ENCODE measurements at regions not wholly inside any gene's neighbourhood (a gene's known extent, or its start where the extent isn't known, plus 50 kb on each side); places are given as distances from the start of the nearest gene placed in this dataset.

DNA sequence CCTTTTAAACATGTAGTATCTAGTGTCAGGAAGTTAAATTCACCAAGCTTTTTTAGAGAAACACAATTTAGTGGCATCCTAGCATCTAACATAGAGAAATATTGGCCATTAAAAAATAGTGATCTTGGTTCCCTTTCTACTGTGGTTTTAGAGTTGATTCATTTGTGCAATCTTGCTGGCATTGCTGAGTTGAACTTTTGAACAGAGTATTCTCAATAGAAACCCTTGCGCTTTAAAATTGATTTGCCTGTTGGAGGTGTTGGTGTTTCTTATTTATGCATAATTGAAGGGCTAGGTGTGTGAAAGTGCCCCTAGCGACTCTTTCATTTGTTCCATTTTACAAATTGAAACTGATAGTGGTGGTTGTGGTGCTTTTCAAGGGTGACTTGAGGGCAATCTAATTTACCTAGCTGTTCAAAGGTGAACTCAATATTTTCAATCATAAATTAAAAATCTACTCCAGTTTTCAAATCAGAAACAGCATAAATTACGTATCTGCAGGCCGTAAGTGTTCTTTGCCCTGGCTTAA is 73.0 kb upstream of the MPDZ start:
- no peaks in the 10 kb centered on the region for H3K27me3 ChIP-seq (ENCODE audit: insufficient read depth, low read depth, severe bottlenecking)
- no peak overlapping the region for H3K27ac ChIP-seq
- no peak for DNase-seq
- no peaks in the 10 kb centered on the region for H3K9me3 ChIP-seq (ENCODE audit: severe bottlenecking)
- no peaks in the 10 kb centered on the region for H3K36me3 ChIP-seq
- TF ChIP-seq, protein P1, sequence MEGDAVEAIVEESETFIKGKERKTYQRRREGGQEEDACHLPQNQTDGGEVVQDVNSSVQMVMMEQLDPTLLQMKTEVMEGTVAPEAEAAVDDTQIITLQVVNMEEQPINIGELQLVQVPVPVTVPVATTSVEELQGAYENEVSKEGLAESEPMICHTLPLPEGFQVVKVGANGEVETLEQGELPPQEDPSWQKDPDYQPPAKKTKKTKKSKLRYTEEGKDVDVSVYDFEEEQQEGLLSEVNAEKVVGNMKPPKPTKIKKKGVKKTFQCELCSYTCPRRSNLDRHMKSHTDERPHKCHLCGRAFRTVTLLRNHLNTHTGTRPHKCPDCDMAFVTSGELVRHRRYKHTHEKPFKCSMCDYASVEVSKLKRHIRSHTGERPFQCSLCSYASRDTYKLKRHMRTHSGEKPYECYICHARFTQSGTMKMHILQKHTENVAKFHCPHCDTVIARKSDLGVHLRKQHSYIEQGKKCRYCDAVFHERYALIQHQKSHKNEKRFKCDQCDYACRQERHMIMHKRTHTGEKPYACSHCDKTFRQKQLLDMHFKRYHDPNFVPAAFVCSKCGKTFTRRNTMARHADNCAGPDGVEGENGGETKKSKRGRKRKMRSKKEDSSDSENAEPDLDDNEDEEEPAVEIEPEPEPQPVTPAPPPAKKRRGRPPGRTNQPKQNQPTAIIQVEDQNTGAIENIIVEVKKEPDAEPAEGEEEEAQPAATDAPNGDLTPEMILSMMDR (IDR thresholded peaks at IDR 0.05; ENCODE audit: low read depth, low read length) = no peak
- H3K4me3 ChIP-seq (ENCODE audit: low read depth, low read length) = no peak overlapping the region

DNA sequence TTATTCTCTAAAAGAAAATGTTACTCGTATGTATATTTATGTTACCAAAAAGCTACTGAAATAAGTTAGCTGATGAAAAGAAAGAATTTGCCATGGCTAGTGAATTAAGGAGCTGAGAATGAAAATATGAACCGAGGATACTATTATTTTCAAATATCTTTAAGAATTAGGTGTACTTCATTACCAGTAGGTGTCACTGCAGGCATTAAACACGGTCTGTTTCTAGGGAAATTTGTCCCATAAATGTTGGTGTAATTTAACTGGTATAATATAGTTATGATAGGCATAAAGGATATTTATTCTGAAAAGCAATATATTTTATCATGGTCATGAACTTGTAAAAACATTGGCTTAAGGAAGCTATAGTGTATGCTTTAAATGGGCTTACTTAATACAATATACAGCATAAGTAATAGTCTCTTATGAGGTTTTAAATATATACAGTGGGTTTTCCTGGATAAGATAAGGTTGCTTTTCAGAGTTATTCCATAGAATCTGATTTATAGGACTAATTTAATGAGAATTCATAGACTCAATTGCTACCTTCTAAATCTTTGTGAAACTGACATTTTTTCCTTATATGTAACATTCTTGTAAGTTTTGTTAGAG is 72.4 kb upstream of the MPDZ start:
- Histone ChIP-seq H3K4me3 (ENCODE audit: low read depth, low read length) (no peak overlapping the region), H3K27ac (no peak overlapping the region), H3K36me3 (no peaks in the 10 kb centered on the region), H3K27me3 (ENCODE audit: insufficient read depth, low read depth, severe bottlenecking) (no peaks in the 10 kb centered on the region), H3K9me3 (ENCODE audit: severe bottlenecking) (no peaks in the 10 kb centered on the region)
- TF ChIP-seq, protein P1 (IDR thresholded peaks at IDR 0.05; ENCODE audit: low read depth, low read length) = 0 out of 2 replicates have a peak, but pooled peaks have one; percentile 5
- DNase-seq = no peak

DNA sequence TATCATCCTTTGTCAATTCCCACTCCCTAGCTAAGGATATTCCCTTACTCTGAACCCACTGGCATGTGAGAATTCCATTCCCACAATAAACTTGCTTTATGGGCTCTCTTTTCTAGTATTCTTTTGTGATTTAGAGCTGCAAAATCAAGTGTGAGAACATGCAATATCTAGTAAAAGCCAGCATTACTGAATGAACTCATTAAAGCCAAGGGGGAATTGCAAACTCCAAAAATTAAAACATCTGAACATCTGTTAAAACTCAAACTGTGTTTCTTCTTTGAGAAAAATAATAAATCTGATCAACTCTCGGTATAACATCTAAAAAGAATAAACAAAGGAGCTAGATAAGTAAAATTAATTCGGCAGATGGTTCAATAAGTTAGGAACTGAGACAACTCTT is 53.1 kb upstream of the MPDZ start:
- Histone ChIP-seq H3K27me3 (ENCODE audit: insufficient read depth, low read depth, severe bottlenecking) (no peaks in the 10 kb centered on the region), H3K36me3 (no peaks in the 10 kb centered on the region), H3K4me3 (ENCODE audit: low read depth, low read length) (no peak overlapping the region), H3K27ac (no peak overlapping the region), H3K9me3 (ENCODE audit: severe bottlenecking) (no peaks in the 10 kb centered on the region)
- TF ChIP-seq, protein P1 (IDR thresholded peaks at IDR 0.05; ENCODE audit: low read depth, low read length) = no peak
- no peak for DNase-seq

DNA sequence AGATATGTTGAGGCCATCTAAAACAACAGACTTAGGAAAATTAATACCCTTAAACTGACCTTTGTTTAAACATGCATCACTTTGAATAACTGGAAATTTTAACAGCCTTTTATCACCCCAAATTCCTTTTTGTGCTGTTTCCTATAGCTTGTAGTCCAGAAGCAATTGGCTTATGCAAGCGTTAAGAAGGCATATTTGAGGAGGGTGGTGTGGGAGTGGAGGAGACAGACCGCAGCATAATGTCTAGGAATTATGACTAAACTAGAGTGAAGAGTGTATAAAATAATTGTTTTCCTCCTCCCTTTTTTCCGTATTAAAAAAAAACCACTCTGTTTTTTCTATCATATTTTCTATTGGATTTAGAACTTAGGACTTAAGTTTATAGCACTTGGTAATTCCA is 51.8 kb upstream of the MPDZ start:
- TF ChIP-seq, protein P1 (IDR thresholded peaks at IDR 0.05; ENCODE audit: low read depth, low read length) = no peak
- no peaks in the 10 kb centered on the region for H3K36me3 ChIP-seq
- H3K4me3 ChIP-seq (ENCODE audit: low read depth, low read length) = no peak overlapping the region

DNA sequence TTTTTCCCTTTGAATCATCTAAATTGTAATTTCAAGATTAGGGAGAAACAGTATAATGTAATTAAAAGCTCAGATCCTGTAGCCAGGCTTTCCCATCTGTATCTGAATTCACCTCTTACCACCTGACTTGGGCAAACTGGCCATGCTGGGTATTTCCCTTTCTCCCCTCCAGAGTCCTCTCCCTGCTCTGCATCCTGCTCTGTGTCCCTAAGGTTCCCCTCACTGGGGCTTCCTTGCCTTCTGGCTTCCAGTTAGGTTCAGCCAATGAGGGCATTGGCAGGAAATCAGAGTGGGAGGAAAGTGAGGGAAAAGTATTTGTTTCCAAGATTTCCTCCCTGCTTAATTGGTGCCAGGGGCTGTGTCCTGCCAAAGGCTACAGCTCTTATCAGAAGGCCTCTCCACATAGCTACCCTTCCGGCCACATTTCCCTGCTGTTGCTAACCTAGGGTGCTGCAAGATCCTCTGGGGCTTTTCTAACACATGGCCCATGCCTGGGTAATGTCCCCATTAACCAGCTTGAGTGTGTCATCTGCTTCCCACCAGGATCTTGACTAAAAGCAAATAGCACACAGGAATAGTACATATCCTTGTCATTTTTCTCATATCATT is 51.0 kb upstream of the MPDZ start:
- TF ChIP-seq, protein P1 (IDR thresholded peaks at IDR 0.05; ENCODE audit: low read depth, low read length) = no peak

More for the DNA sequence above, 51.8 kb upstream of the MPDZ start:
- H3K27me3 ChIP-seq (ENCODE audit: insufficient read depth, low read depth, severe bottlenecking) = no peaks in the 10 kb centered on the region
- no peaks in the 10 kb centered on the region for H3K9me3 ChIP-seq (ENCODE audit: severe bottlenecking)
- no peak for DNase-seq
- no peak overlapping the region for H3K27ac ChIP-seq

More for the DNA sequence above, 51.0 kb upstream of the MPDZ start:
- no peaks in the 10 kb centered on the region for H3K36me3 ChIP-seq
- H3K4me3 ChIP-seq (ENCODE audit: low read depth, low read length) = no peak overlapping the region
- H3K27me3 ChIP-seq (ENCODE audit: insufficient read depth, low read depth, severe bottlenecking) = no peaks in the 10 kb centered on the region
- no peaks in the 10 kb centered on the region for H3K9me3 ChIP-seq (ENCODE audit: severe bottlenecking)
- DNase-seq = no peak
- H3K27ac ChIP-seq = no peak overlapping the region
